Neural cell (in vitro differentiated cells): ENCODE measurements at regions not wholly inside any gene's neighbourhood (a gene's known extent, or its start where the extent isn't known, plus 50 kb on each side); places are given as distances from the start of the nearest gene placed in this dataset.

Experiments
- H2AFZ ChIP-seq: fragments of 200-600, 300-800 bp; sonication (generic), shearing (Covaris generic); 2 replicates; pipeline ENCODE4 v1.6.0; 2014; ENCODE audit warnings: low read depth, mild to moderate bottlenecking, antibody characterized with exemption, low read length, moderate library complexity
- H3F3A ChIP-seq: fragments of 200-600 bp; shearing (Covaris generic); 2 replicates; pipeline ENCODE4 v1.6.1; 2016; ENCODE audit warnings: mild to moderate bottlenecking, moderate library complexity, mixed read lengths, antibody characterized with exemption, low read length; ENCODE audit not compliant: insufficient read depth, poor library complexity, severe bottlenecking
- H3K27ac ChIP-seq: fragments of 200-600, 300-800 bp; sonication (generic), shearing (Covaris generic); 2 replicates; pipeline ENCODE4 v1.5.1; 2014; ENCODE audit warnings: mild to moderate bottlenecking, low read length, moderate library complexity
- H3K27me3 ChIP-seq: fragments of 300-800, 200-600 bp; sonication (generic), shearing (Covaris generic); 2 replicates; pipeline ENCODE4 v1.6.0; 2014; ENCODE audit warnings: mild to moderate bottlenecking, low read depth, low read length, moderate library complexity; ENCODE audit not compliant: insufficient read depth
- H3K36me3 ChIP-seq: fragments of 300-800, 200-600 bp; sonication (generic), shearing (Covaris generic); 2 replicates; pipeline ENCODE4 v1.5.1; 2014; ENCODE audit warnings: mild to moderate bottlenecking, antibody characterized with exemption, low read length, moderate library complexity; ENCODE audit not compliant: insufficient read depth
- H3K4me2 ChIP-seq: fragments of 300-800, 200-600 bp; sonication (generic), shearing (Covaris generic); 2 replicates; pipeline ENCODE4 v1.6.0; 2014; ENCODE audit warnings: mild to moderate bottlenecking, low read length
- H3K4me3 ChIP-seq: fragments of 300-800, 200-600 bp; sonication (generic), shearing (Covaris generic); 2 replicates; pipeline ENCODE4 v1.5.1; 2014; ENCODE audit warnings: mild to moderate bottlenecking, low read length, moderate library complexity
- H3K79me2 ChIP-seq: fragments of 200-600 bp; shearing (Covaris generic); replicated peaks from 2 replicates; pipeline ENCODE4 v1.6.0; 2014; ENCODE audit warnings: mild to moderate bottlenecking, low read length, moderate library complexity; ENCODE audit not compliant: insufficient read depth
- H3K9ac ChIP-seq: fragments of 300-800, 200-600 bp; sonication (generic), shearing (Covaris generic); 2 replicates; pipeline ENCODE4 v1.6.1; 2016; ENCODE audit warnings: mild to moderate bottlenecking, low read length, mixed read lengths
- H3K9me2 ChIP-seq: fragments of 200-600 bp; shearing (Covaris generic); 2 replicates; pipeline ENCODE4 v1.6.1; 2016; ENCODE audit warnings: mild to moderate bottlenecking, low read length, mixed read lengths; ENCODE audit not compliant: insufficient read depth
- H3K9me3 ChIP-seq: fragments of 200-600, 300-800 bp; sonication (generic), shearing (Covaris generic); 2 replicates; pipeline ENCODE4 v1.6.1; 2016; ENCODE audit warnings: mild to moderate bottlenecking, mixed run types, low read length, moderate library complexity, mixed read lengths
- H4K20me1 ChIP-seq: fragments of 200-600 bp; shearing (Covaris generic); 2 replicates; pipeline ENCODE4 v1.6.1; 2016; ENCODE audit warnings: mild to moderate bottlenecking, mixed run types; ENCODE audit not compliant: insufficient read depth
- EP300 ChIP-seq: fragments of 450-650 bp; conservative IDR thresholded peaks from 2 replicates; pipeline ENCODE4 v1.6.1; 2014; ENCODE audit warnings: antibody characterized with exemption, mild to moderate bottlenecking, moderate library complexity; ENCODE audit not compliant: poor library complexity, severe bottlenecking
- EZH2 ChIP-seq: fragments of 200-600, 300-800 bp; shearing (Covaris generic), sonication (generic); IDR thresholded peaks from 2 replicates; pipeline ENCODE4 v1.6.1; 2014; ENCODE audit warnings: antibody characterized with exemption, low read length, borderline replicate concordance, mild to moderate bottlenecking; ENCODE audit not compliant: insufficient read depth, poor library complexity, severe bottlenecking
- MXI1 ChIP-seq: fragments of 450-650 bp; conservative IDR thresholded peaks from 2 replicates; pipeline ENCODE4 v1.6.1; 2014; ENCODE audit warnings: antibody characterized with exemption, mild to moderate bottlenecking; ENCODE audit not compliant: poor library complexity, severe bottlenecking
- POLR2AphosphoS5 ChIP-seq: IDR thresholded peaks from 2 replicates; pipeline ENCODE4 v1.6.1; 2012
- RAD21 ChIP-seq: fragments of 450-650 bp; conservative IDR thresholded peaks from 2 replicates; pipeline ENCODE4 v1.6.1; 2014; ENCODE audit warnings: antibody characterized with exemption, mild to moderate bottlenecking, moderate library complexity
- SMC3 ChIP-seq: fragments of 450-650 bp; conservative IDR thresholded peaks from 2 replicates; pipeline ENCODE4 v1.6.1; 2014; ENCODE audit warnings: antibody characterized with exemption, mild to moderate bottlenecking, moderate library complexity; ENCODE audit not compliant: poor library complexity
- TAF1 ChIP-seq: IDR thresholded peaks from 2 replicates; pipeline ENCODE4 v1.6.1; 2012; ENCODE audit warnings: low read depth
- TF ChIP-seq, protein P1 (sequence below): fragments of 450-650 bp; IDR thresholded peaks from 2 replicates; pipeline ENCODE4 v1.5.1; 2014; ENCODE audit warnings: antibody characterized with exemption, mild to moderate bottlenecking, moderate library complexity; ENCODE audit not compliant: poor library complexity, severe bottlenecking
- TF ChIP-seq, protein P2 (sequence below): IDR thresholded peaks from 2 replicates; pipeline ENCODE4 v1.6.1; 2012; ENCODE audit warnings: borderline replicate concordance

DNA sequence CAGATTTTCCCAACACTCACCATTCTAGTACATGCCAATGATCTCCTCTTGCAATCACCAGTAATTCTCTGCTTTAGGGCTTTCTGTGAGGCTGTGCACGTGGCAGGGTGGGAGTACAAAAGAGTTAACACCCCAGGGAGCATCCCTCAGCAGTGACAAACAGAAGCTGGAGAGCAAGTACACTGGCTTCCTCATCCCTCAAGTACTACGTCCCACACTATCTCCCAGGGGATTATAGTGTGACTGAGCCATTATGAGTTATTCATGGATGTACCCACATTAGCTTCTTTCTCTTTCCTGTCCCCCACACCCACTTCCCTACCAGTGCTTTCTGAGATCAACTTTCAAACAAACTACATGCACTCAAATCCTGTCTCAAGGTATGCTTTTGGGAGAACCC is 1216.5 kb upstream of the AUTS2 start:
- Histone ChIP-seq H4K20me1 (no peaks in the 10 kb centered on the region), H3K27me3 (no peaks in the 10 kb centered on the region), H3K79me2 (no peaks in the 10 kb centered on the region), H3K9me3 (no peaks in the 10 kb centered on the region), H3K4me3 (no peak overlapping the region), H3K4me2 (no peak overlapping the region), H3K9ac (no peak overlapping the region), H3K36me3 (no peaks in the 10 kb centered on the region), H2AFZ (no peak overlapping the region), H3K27ac (no peak overlapping the region), H3F3A (no peaks in the 10 kb centered on the region), H3K9me2 (no peaks in the 10 kb centered on the region)
- TF ChIP-seq TAF1, result no peak
- TF ChIP-seq, protein P1, sequence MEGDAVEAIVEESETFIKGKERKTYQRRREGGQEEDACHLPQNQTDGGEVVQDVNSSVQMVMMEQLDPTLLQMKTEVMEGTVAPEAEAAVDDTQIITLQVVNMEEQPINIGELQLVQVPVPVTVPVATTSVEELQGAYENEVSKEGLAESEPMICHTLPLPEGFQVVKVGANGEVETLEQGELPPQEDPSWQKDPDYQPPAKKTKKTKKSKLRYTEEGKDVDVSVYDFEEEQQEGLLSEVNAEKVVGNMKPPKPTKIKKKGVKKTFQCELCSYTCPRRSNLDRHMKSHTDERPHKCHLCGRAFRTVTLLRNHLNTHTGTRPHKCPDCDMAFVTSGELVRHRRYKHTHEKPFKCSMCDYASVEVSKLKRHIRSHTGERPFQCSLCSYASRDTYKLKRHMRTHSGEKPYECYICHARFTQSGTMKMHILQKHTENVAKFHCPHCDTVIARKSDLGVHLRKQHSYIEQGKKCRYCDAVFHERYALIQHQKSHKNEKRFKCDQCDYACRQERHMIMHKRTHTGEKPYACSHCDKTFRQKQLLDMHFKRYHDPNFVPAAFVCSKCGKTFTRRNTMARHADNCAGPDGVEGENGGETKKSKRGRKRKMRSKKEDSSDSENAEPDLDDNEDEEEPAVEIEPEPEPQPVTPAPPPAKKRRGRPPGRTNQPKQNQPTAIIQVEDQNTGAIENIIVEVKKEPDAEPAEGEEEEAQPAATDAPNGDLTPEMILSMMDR, result no peak
- no peak for TF ChIP-seq MXI1
- TF ChIP-seq RAD21, result no peak
- TF ChIP-seq POLR2AphosphoS5, result no peak
- no peak for TF ChIP-seq SMC3
- TF ChIP-seq, protein P2, sequence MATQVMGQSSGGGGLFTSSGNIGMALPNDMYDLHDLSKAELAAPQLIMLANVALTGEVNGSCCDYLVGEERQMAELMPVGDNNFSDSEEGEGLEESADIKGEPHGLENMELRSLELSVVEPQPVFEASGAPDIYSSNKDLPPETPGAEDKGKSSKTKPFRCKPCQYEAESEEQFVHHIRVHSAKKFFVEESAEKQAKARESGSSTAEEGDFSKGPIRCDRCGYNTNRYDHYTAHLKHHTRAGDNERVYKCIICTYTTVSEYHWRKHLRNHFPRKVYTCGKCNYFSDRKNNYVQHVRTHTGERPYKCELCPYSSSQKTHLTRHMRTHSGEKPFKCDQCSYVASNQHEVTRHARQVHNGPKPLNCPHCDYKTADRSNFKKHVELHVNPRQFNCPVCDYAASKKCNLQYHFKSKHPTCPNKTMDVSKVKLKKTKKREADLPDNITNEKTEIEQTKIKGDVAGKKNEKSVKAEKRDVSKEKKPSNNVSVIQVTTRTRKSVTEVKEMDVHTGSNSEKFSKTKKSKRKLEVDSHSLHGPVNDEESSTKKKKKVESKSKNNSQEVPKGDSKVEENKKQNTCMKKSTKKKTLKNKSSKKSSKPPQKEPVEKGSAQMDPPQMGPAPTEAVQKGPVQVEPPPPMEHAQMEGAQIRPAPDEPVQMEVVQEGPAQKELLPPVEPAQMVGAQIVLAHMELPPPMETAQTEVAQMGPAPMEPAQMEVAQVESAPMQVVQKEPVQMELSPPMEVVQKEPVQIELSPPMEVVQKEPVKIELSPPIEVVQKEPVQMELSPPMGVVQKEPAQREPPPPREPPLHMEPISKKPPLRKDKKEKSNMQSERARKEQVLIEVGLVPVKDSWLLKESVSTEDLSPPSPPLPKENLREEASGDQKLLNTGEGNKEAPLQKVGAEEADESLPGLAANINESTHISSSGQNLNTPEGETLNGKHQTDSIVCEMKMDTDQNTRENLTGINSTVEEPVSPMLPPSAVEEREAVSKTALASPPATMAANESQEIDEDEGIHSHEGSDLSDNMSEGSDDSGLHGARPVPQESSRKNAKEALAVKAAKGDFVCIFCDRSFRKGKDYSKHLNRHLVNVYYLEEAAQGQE, result no peak
- no peak for TF ChIP-seq EZH2

DNA sequence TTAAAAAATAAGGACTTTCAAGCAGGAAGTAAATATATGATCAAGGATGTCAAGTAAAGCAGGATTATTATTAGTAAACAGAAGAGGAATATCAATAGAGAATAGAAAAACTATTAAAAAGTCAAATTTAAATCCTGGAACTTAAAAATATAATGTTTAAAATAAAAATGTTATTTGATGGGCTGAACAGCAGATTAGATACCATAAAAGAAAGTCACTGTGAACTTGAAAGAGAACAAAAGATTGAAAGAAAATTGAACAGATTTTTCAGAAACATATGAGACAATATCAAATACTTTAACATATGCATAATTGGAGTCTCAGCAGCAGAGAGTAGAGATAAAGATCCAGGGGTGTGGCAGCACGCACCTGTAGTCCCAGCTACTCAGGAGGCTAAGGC is 1213.7 kb upstream of the AUTS2 start:
- Histone ChIP-seq H3K4me3 (no peak overlapping the region), H3K9ac (no peak overlapping the region), H3K27me3 (no peaks in the 10 kb centered on the region), H3K79me2 (no peaks in the 10 kb centered on the region), H3K4me2 (no peak overlapping the region), H3K9me2 (no peaks in the 10 kb centered on the region), H3K9me3 (no peaks in the 10 kb centered on the region), H4K20me1 (no peaks in the 10 kb centered on the region), H3K27ac (no peak overlapping the region), H3K36me3 (no peaks in the 10 kb centered on the region), H2AFZ (no peak overlapping the region), H3F3A (no peaks in the 10 kb centered on the region)
- no peak for TF ChIP-seq SMC3
- TF ChIP-seq RAD21, result no peak
- TF ChIP-seq, protein P2, result no peak
- TF ChIP-seq, protein P1, result no peak
- TF ChIP-seq EP300, result no peak
- no peak for TF ChIP-seq MXI1
- TF ChIP-seq EZH2, result no peak
